ENCODE measurements at regions not wholly inside any gene's neighbourhood (a gene's known extent, or its start where the extent isn't known, plus 50 kb on each side); places are given as distances from the start of the nearest gene placed in this dataset.

- TF ChIP-seq CTCF (IDR thresholded peaks at IDR 0.05) (no peak), POLR2A (IDR thresholded peaks at IDR 0.05) (no peak), POLR2AphosphoS5 (IDR thresholded peaks at IDR 0.05) (no peak)
Measured at GRCh38 chr18:61719671-61720070, 173.1 kb downstream of the RNF152 start.
